Hepatocyte (in vitro differentiated cells): ENCODE measurements at regions not wholly inside any gene's neighbourhood (a gene's known extent, or its start where the extent isn't known, plus 50 kb on each side); places are given as distances from the start of the nearest gene placed in this dataset.
"Not testable (repeated sequence)": the region's sequence is repeated elsewhere in the genome, so short reads cannot be mapped to it uniquely, and the experiment has no call there.

Experiments
- DNase-seq: peaks from one replicate; pipeline ENCODE4 v3.0.0-alpha.2; 2016; ENCODE audit warnings: low spot score
- H2AFZ ChIP-seq: fragments of 200-600 bp; sonication (generic); 2 replicates; pipeline ENCODE4 v1.6.0; 2016; ENCODE audit warnings: antibody characterized with exemption, mild to moderate bottlenecking
- H3K27ac ChIP-seq: fragments of 200-600 bp; sonication (generic); 2 replicates; pipeline ENCODE4 v1.5.1; 2016; ENCODE audit warnings: mild to moderate bottlenecking
- H3K27me3 ChIP-seq: fragments of 200-600 bp; sonication (generic); 2 replicates; pipeline ENCODE4 v1.6.1; 2016
- H3K36me3 ChIP-seq: fragments of 200-600 bp; sonication (generic); replicated peaks from 2 replicates; pipeline ENCODE4 v1.5.1; 2016; ENCODE audit warnings: low read depth; ENCODE audit not compliant: insufficient read depth
- H3K4me1 ChIP-seq: fragments of 200-600 bp; sonication (generic); 2 replicates; pipeline ENCODE4 v1.5.1; 2016; ENCODE audit warnings: mild to moderate bottlenecking, moderate library complexity; ENCODE audit not compliant: insufficient read depth
- H3K4me2 ChIP-seq: fragments of 200-600 bp; sonication (generic); 2 replicates; pipeline ENCODE4 v1.6.0; 2016
- H3K4me3 ChIP-seq: fragments of 200-600 bp; sonication (generic); 2 replicates; pipeline ENCODE4 v1.5.1; 2016; ENCODE audit warnings: mild to moderate bottlenecking
- H3K79me2 ChIP-seq: fragments of 200-600 bp; sonication (generic); 2 replicates; pipeline ENCODE4 v1.6.0; 2017; ENCODE audit warnings: mild to moderate bottlenecking
- H3K9me2 ChIP-seq: fragments of 200-600 bp; sonication (generic); replicated peaks from 2 replicates; pipeline ENCODE4 v1.6.0; 2017; ENCODE audit warnings: mild to moderate bottlenecking; ENCODE audit not compliant: insufficient read depth
- H3K9me3 ChIP-seq: fragments of 200-600 bp; sonication (generic); 2 replicates; pipeline ENCODE4 v1.5.1; 2016; ENCODE audit warnings: low read depth, mild to moderate bottlenecking
- H4K20me1 ChIP-seq: fragments of 200-600 bp; sonication (generic); 2 replicates; pipeline ENCODE4 v1.6.0; 2016; ENCODE audit warnings: mild to moderate bottlenecking; ENCODE audit not compliant: insufficient read depth, poor library complexity, severe bottlenecking
- CTCF ChIP-seq: fragments of 200-600 bp; sonication (generic); IDR thresholded peaks from 2 replicates; pipeline ENCODE4 v1.5.1; 2016; ENCODE audit warnings: antibody characterized with exemption, mild to moderate bottlenecking; ENCODE audit not compliant: poor library complexity
- EZH2 ChIP-seq: fragments of 200-600 bp; sonication (generic); IDR thresholded peaks from 2 replicates; pipeline ENCODE4 v1.6.1; 2016; ENCODE audit warnings: antibody characterized with exemption, mild to moderate bottlenecking, borderline replicate concordance
- EZH2phosphoT487 ChIP-seq: fragments of 200-600 bp; sonication (generic); IDR thresholded peaks from one replicate; pipeline ENCODE4 v1.6.1; 2018; ENCODE audit warnings: antibody characterized with exemption, mild to moderate bottlenecking, low read depth, moderate library complexity; ENCODE audit not compliant: unreplicated experiment, severe bottlenecking
- WGBS: methylation state at CpG from one replicate; pipeline ENCODE4 v1.1.6; 2016; ENCODE audit warnings: low lambda C conversion rate; ENCODE audit errors: missing lambda C conversion rate; 5-methylcytosine and 5-hydroxymethylcytosine counted together

GRCh38 chr12:74660442-74660841 lies 122.8 kb downstream of the ATXN7L3B start:
- no peaks in the 10 kb centered on the region for H3K4me1 ChIP-seq
- H3K4me2 ChIP-seq = no peak overlapping the region
- H2AFZ ChIP-seq = no peak overlapping the region
- H3K27me3 ChIP-seq = no peaks in the 10 kb centered on the region
- no peaks in the 10 kb centered on the region for H3K9me2 ChIP-seq
- no peak for DNase-seq
- no peaks in the 10 kb centered on the region for H3K79me2 ChIP-seq
- no peak overlapping the region for H3K27ac ChIP-seq
- no peaks in the 10 kb centered on the region for H3K9me3 ChIP-seq
- no peak overlapping the region for H3K4me3 ChIP-seq
- TF ChIP-seq EZH2 = no peak
- TF ChIP-seq EZH2phosphoT487 = no peak
- no peak for TF ChIP-seq CTCF
- no peaks in the 10 kb centered on the region for H4K20me1 ChIP-seq
- H3K36me3 ChIP-seq = no peaks in the 10 kb centered on the region
- 86% methylated on average over 5 of the region's 5 CpGs for whole genome bisulfite sequencing

GRCh38 chr12:74663958-74664357 lies 126.3 kb downstream of the ATXN7L3B start:
- no peaks in the 10 kb centered on the region for H3K79me2 ChIP-seq
- H3K27me3 ChIP-seq = no peaks in the 10 kb centered on the region
- 98% methylated on average over 20 of the region's 20 CpGs for WGBS
- no peak overlapping the region for H3K4me2 ChIP-seq
- no peaks in the 10 kb centered on the region for H3K4me1 ChIP-seq
- no peak overlapping the region for H3K4me3 ChIP-seq
- no peaks in the 10 kb centered on the region for H3K9me3 ChIP-seq
- no peak for DNase-seq
- no peaks in the 10 kb centered on the region for H3K36me3 ChIP-seq
- no peaks in the 10 kb centered on the region for H4K20me1 ChIP-seq
- no peak for TF ChIP-seq CTCF
- no peak for TF ChIP-seq EZH2phosphoT487
- no peak for TF ChIP-seq EZH2
- H2AFZ ChIP-seq = no peak overlapping the region
- no peaks in the 10 kb centered on the region for H3K9me2 ChIP-seq
- no peak overlapping the region for H3K27ac ChIP-seq

- Histone ChIP-seq H3K9me2 (no peaks in the 10 kb centered on the region), H3K27me3 (no peaks in the 10 kb centered on the region), H3K27ac (no peak overlapping the region), H3K4me2 (no peak overlapping the region), H3K9me3 (no peaks in the 10 kb centered on the region), H3K4me1 (no peaks in the 10 kb centered on the region), H3K4me3 (no peak overlapping the region), H3K79me2 (no peaks in the 10 kb centered on the region), H2AFZ (no peak overlapping the region), H3K36me3 (no peaks in the 10 kb centered on the region), H4K20me1 (no peaks in the 10 kb centered on the region)
- no peak for DNase-seq
- TF ChIP-seq CTCF (no peak), EZH2 (no peak), EZH2phosphoT487 (no peak)
These were observed 128.1 kb downstream of the ATXN7L3B start for GRCh38 chr12:74665690-74666089.

GRCh38 chr12:74671421-74671820 lies 133.8 kb downstream of the ATXN7L3B start:
- H3K4me2 ChIP-seq = no peak overlapping the region
- DNase-seq = no peak
- 89% methylated on average over 1 of the region's 1 CpG for WGBS
- H3K4me3 ChIP-seq = no peak overlapping the region
- H3K9me3 ChIP-seq = no peaks in the 10 kb centered on the region
- H3K36me3 ChIP-seq = no peaks in the 10 kb centered on the region
- no peaks in the 10 kb centered on the region for H3K79me2 ChIP-seq
- H4K20me1 ChIP-seq = no peaks in the 10 kb centered on the region
- H3K4me1 ChIP-seq = no peaks in the 10 kb centered on the region
- H3K27ac ChIP-seq = no peak overlapping the region
- H3K9me2 ChIP-seq = no peaks in the 10 kb centered on the region
- no peak overlapping the region for H2AFZ ChIP-seq
- TF ChIP-seq CTCF (no peak), EZH2phosphoT487 (no peak), EZH2 (no peak)
- no peaks in the 10 kb centered on the region for H3K27me3 ChIP-seq

GRCh38 chr12:74676955-74677354 lies 139.3 kb downstream of the ATXN7L3B start:
- H3K27ac ChIP-seq, H3K27me3 ChIP-seq, H3K9me3 ChIP-seq, H3K4me1 ChIP-seq, DNase-seq, H3K9me2 ChIP-seq, H4K20me1 ChIP-seq, H2AFZ ChIP-seq, H3K4me3 ChIP-seq, H3K36me3 ChIP-seq, H3K4me2 ChIP-seq, H3K79me2 ChIP-seq: not testable (repeated sequence)
- WGBS = 90% methylated on average over 4 of the region's 4 CpGs
